Posterior cingulate gyrus (tissue), 11 donors: ENCODE measurements at regions not wholly inside any gene's neighbourhood (a gene's known extent, or its start where the extent isn't known, plus 50 kb on each side); places are given as distances from the start of the nearest gene placed in this dataset.

Source experiments
- DNase-seq, 10 donors: peaks; one replicate each; pipeline versions ENCODE4 v3.0.0 to v3.0.0-alpha.2; 2020 to 2021; ENCODE audit warnings: mixed read lengths in 3 of 10
- intact Hi-C: fragments of 100-400 bp; cut with DNase I; formaldehyde crosslinking; loops from one replicate; pipeline ENCODE4 v1.15.1; 2023

GRCh38 chr11:115758011-115758410 is 253.8 kb upstream of the CADM1 start:
- intact Hi-C loops, result no loop called here
- peak in 1 of 10 donors; percentile 9 for DNase-seq

- intact Hi-C loops, result no loop called here
- DNase-seq, result peak in 1 of 10 donors; percentile 19
Measured at GRCh38 chr11:115751243-115752015, 247.2 kb upstream of the CADM1 start.

- DNase-seq, result no peak
- intact Hi-C loops, result no loop called here
Measured at GRCh38 chr11:115745610-115746512, 241.6 kb upstream of the CADM1 start.

GRCh38 chr11:115745066-115745465 is 240.9 kb upstream of the CADM1 start:
- DNase-seq, result no peak
- intact Hi-C loops, result no loop called here

- intact Hi-C loops, result no loop called here
- no peak for DNase-seq
Measured at GRCh38 chr11:115743719-115744118, 239.5 kb upstream of the CADM1 start.

GRCh38 chr11:115741376-115742107 is 237.3 kb upstream of the CADM1 start:
- intact Hi-C loops, result no loop called here
- no peak for DNase-seq

- intact Hi-C loops, result no loop called here
- no peak for DNase-seq
Measured at GRCh38 chr11:115740324-115740723, 236.1 kb upstream of the CADM1 start.

GRCh38 chr11:115739878-115740277 is 235.7 kb upstream of the CADM1 start:
- intact Hi-C loops, result no loop called here
- DNase-seq, result no peak

- intact Hi-C loops, result no loop called here
- DNase-seq, result no peak
Measured at GRCh38 chr11:115739146-115739545, 234.9 kb upstream of the CADM1 start.

- intact Hi-C loops, result no loop called here
- DNase-seq, result no peak
Measured at GRCh38 chr11:115737875-115738274, 233.7 kb upstream of the CADM1 start.

- DNase-seq, result no peak
- intact Hi-C loops, result no loop called here
Measured at GRCh38 chr11:115736146-115736545, 231.9 kb upstream of the CADM1 start.

GRCh38 chr11:115724666-115725065 is 220.5 kb upstream of the CADM1 start:
- no peak for DNase-seq
- intact Hi-C loops, result no loop called here

- no peak for DNase-seq
- intact Hi-C loops, result no loop called here
Measured at GRCh38 chr11:115722711-115723110, 218.5 kb upstream of the CADM1 start.

GRCh38 chr11:115721296-115721995 is 217.2 kb upstream of the CADM1 start:
- DNase-seq, result no peak
- intact Hi-C loops, result no loop called here

- no peak for DNase-seq
- intact Hi-C loops, result no loop called here
Measured at GRCh38 chr11:115720602-115721245, 216.5 kb upstream of the CADM1 start.

- intact Hi-C loops, result no loop called here
- DNase-seq, result no peak
Measured at GRCh38 chr11:115718945-115719344, 214.7 kb upstream of the CADM1 start.

- intact Hi-C loops, result no loop called here
- DNase-seq, result no peak
Measured at GRCh38 chr11:115718106-115718505, 213.9 kb upstream of the CADM1 start.

- DNase-seq, result peak in 2 of 10 donors; percentile 18 to 71
- intact Hi-C loops, result no loop called here
Measured at GRCh38 chr11:115716601-115717529, 212.7 kb upstream of the CADM1 start.

- peak in 1 of 10 donors; percentile 71 for DNase-seq
Measured at GRCh38 chr11:115716080-115716479, 211.9 kb upstream of the CADM1 start.

More at GRCh38 chr11:115716080-115716479, 211.9 kb upstream of the CADM1 start:
- intact Hi-C loops, result no loop called here
